Stomach (tissue), 8 donors: ENCODE measurements at regions not wholly inside any gene's neighbourhood (a gene's known extent, or its start where the extent isn't known, plus 50 kb on each side); places are given as distances from the start of the nearest gene placed in this dataset.

ENCODE experiments used
- DNase-seq, 2 donors: peaks; one replicate each; pipeline versions ENCODE4 v3.0.0 to v3.0.0-alpha.2; 2013 to 2019
- H3K27ac ChIP-seq, 5 donors: fragments of 200-600 bp in 4 of 5; sonication (generic) in 4 of 5; one replicate each; pipeline ENCODE4 v1.5.1; 2013 to 2019; ENCODE audit warnings: mild to moderate bottlenecking in 1 of 5, moderate library complexity in 1 of 5
- H3K27me3 ChIP-seq, 3 donors: fragments of 200-600 bp; sonication (generic); one replicate each; pipeline ENCODE4 v1.5.1; 2017 to 2019; ENCODE audit warnings: mixed run types in 1 of 3
- H3K36me3 ChIP-seq, 4 donors: fragments of 200-600 bp; sonication (generic); 1 replicate in 3 of 4; 2 replicates in 1 of 4; pipeline ENCODE4 v1.5.1; 2016 to 2019
- H3K4me1 ChIP-seq, 4 donors: fragments of 200-600 bp; sonication (generic); one replicate each; pipeline ENCODE4 v1.5.1; 2016 to 2019
- H3K4me3 ChIP-seq, 4 donors: fragments of 200-600 bp; sonication (generic) in 3 of 4; one replicate each; pipeline ENCODE4 v1.5.1; 2016 to 2019; ENCODE audit warnings: mild to moderate bottlenecking in 1 of 4
- H3K9me3 ChIP-seq, 4 donors: fragments of 200-600 bp; sonication (generic); one replicate each; pipeline ENCODE4 v1.5.1; 2016 to 2019
- EP300 ChIP-seq: sonication (generic); formaldehyde crosslinking; IDR thresholded peaks from one replicate; pipeline ENCODE4 v1.6.1; 2017; ENCODE audit warnings: antibody characterized with exemption
- POLR2A ChIP-seq, 4 donors: fragments of 450-650 bp; IDR thresholded peaks; one replicate each; pipeline ENCODE4 v1.6.1; 2016; ENCODE audit warnings: antibody characterized with exemption in 4 of 4, control low read depth in 2 of 4, mild to moderate bottlenecking in 1 of 4, moderate library complexity in 1 of 4
- POLR2AphosphoS5 ChIP-seq, 3 donors: sonication (generic); formaldehyde crosslinking; IDR thresholded peaks; one replicate each; pipeline ENCODE4 v1.6.1; 2016; ENCODE audit warnings: antibody characterized with exemption in 3 of 3
- WGBS, 5 donors: extraction: QIAGEN DNeasy Blood & Tissue Kit in 3 of 5; methylation state at CpG; one replicate each; pipeline versions ENCODE4 v1.1.5 to v1.1.7; 2013 to 2018; 5-methylcytosine and 5-hydroxymethylcytosine counted together
- intact Hi-C: fragments of 100-400 bp; cut with DNase I; formaldehyde crosslinking; loops from one replicate; pipeline ENCODE4 v1.15.1; 2023; ENCODE audit warnings: low total_unique reads
- TF ChIP-seq, protein P1 (sequence below), 7 experiments: fragments of 450-650 bp in 4 of 7; fragments of 200-600 bp in 3 of 7; sonication (generic) in 3 of 7; IDR thresholded peaks; one replicate each; pipeline ENCODE4 v1.5.1; 2016 to 2019; ENCODE audit warnings: antibody characterized with exemption in 7 of 7, control low read depth in 2 of 7, mild to moderate bottlenecking in 1 of 7
- donor health status: healthy with polysubstance abuse.
- donor health status: Bipolar disorder and iron deficiency.
- donor health status: healthy.

DNA sequence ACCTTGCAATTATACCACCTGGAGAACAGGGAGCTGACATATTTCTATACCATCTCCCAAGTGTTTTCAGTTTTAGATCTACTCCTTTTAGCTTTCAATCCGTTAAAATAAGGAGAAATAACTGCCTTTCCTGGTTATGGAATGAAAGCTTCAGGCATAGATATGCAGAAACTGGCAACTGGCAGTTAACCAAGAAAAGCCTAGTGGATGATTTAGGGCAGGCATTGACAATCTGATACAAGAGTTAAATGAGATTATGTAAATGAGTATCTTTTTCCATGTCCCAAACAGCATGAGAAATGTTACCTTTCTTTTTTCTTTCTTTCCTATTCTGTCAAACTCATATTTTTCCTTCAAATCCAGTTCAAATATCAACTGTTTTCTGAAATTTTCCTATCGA, 689.1 kb upstream of the DPPA4 start:
- Histone ChIP-seq H3K27ac (no peak overlapping the region), H3K36me3 (no peaks in the 10 kb centered on the region), H3K27me3 (no peaks in the 10 kb centered on the region), H3K4me3 (no peak overlapping the region), H3K4me1 (no peaks in the 10 kb centered on the region), H3K9me3 (no peaks in the 10 kb centered on the region)
- intact Hi-C loops, result no loop called here
- TF ChIP-seq, protein P1, sequence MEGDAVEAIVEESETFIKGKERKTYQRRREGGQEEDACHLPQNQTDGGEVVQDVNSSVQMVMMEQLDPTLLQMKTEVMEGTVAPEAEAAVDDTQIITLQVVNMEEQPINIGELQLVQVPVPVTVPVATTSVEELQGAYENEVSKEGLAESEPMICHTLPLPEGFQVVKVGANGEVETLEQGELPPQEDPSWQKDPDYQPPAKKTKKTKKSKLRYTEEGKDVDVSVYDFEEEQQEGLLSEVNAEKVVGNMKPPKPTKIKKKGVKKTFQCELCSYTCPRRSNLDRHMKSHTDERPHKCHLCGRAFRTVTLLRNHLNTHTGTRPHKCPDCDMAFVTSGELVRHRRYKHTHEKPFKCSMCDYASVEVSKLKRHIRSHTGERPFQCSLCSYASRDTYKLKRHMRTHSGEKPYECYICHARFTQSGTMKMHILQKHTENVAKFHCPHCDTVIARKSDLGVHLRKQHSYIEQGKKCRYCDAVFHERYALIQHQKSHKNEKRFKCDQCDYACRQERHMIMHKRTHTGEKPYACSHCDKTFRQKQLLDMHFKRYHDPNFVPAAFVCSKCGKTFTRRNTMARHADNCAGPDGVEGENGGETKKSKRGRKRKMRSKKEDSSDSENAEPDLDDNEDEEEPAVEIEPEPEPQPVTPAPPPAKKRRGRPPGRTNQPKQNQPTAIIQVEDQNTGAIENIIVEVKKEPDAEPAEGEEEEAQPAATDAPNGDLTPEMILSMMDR (IDR thresholded peaks at IDR 0.05), result no peak
- TF ChIP-seq EP300, result no peak
- TF ChIP-seq POLR2A (IDR thresholded peaks at IDR 0.05), result no peak
- TF ChIP-seq POLR2AphosphoS5 (IDR thresholded peaks at IDR 0.05), result no peak
- DNase-seq, result no peak
- 79 to 88% (median 84%) methylated on average over 2 of the region's 2 CpGs for WGBS, 5 donors

DNA sequence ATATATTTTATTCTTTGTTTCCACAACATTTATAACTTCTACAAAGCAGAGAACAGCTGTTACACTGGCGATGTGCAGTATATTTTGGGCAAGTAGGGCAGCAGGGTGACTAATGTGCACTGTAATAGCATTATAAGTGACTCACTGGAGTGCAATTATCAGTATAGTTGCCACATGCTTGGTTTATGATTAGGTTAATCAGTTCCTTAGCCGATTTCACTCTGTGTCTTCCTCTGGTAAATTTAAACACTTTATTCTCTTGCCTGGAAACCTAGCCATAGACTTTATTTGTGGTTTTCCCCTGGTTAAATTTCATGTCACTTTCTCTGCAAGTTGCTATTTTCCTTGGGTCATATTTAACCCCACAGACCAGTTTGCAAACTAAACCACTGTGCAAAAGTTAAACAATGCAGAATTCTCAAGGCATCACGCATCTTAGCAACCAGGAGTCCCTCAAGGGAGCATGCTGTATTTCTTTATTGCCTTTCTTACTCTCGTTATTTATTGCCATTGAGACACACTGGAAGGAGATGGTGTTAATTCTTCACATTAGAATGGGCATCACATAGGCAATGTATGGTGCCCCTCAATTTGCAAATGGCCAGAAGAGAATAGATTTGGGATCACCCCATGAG, 690.2 kb upstream of the DPPA4 start:
- Histone ChIP-seq H3K27me3 (no peaks in the 10 kb centered on the region), H3K4me1 (no peaks in the 10 kb centered on the region), H3K4me3 (no peak overlapping the region), H3K9me3 (no peaks in the 10 kb centered on the region), H3K36me3 (no peaks in the 10 kb centered on the region), H3K27ac (no peak overlapping the region)
- intact Hi-C loops, result no loop called here
- no peak for TF ChIP-seq POLR2AphosphoS5 (IDR thresholded peaks at IDR 0.05)
- TF ChIP-seq POLR2A (IDR thresholded peaks at IDR 0.05), result no peak
- TF ChIP-seq, protein P1 (IDR thresholded peaks at IDR 0.05), result no peak
- no peak for TF ChIP-seq EP300
- 56 to 74% (median 71%) methylated on average over 4 of the region's 4 CpGs for WGBS, 5 donors
- DNase-seq, result no peak

DNA sequence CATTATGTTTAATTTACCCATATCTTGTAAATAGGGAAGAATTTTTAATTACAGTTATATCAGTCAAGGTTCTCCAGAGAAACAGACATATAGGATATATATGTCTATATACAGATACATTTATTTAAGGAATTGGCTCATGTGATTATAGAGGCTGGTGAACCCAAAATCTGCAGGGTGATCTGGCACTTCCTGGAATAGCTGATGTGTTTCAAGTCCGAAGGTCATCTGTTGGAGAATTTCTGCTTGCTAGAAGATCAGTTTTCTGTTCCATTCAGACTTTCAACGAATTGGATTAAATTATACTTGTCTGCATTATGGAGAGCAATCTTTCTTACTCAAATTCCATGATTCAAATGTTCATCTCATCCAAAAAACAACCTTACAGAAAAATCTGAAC, 694.6 kb upstream of the DPPA4 start:
- intact Hi-C loops, result no loop called here
- TF ChIP-seq POLR2A (IDR thresholded peaks at IDR 0.05) (no peak), EP300 (no peak), POLR2AphosphoS5 (IDR thresholded peaks at IDR 0.05) (no peak)
- TF ChIP-seq, protein P1 (IDR thresholded peaks at IDR 0.05), result no peak

DNA sequence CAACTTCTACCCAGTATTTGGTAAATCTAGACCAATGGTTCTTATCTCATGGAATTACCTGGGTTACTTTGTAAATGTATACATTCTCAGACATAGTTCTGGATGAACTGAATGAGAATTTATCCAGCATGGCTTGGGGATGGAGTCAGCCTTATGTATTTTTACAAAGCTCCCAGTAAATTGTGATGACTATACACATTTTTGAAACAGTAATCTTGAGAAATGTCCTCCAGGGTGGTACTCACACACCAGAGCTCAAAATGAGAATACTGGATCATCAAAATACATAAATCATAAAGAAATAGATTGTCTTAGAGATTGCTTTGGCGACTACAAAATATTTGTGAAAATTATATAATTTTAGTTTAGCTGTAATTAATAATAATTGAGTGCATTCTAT, 722.1 kb upstream of the DPPA4 start:
- no peaks in the 10 kb centered on the region for H3K4me1 ChIP-seq
- H3K36me3 ChIP-seq, result no peaks in the 10 kb centered on the region
- H3K9me3 ChIP-seq, result no peaks in the 10 kb centered on the region
- no peak for TF ChIP-seq EP300
- intact Hi-C loops, result no loop called here
- no peak overlapping the region for H3K4me3 ChIP-seq
- H3K27me3 ChIP-seq, result no peaks in the 10 kb centered on the region
- DNase-seq, result no peak
- 85 to 89% (median 88%) methylated on average over 1 of the region's 1 CpG for WGBS, 5 donors
- no peak overlapping the region for H3K27ac ChIP-seq

More for the DNA sequence above, 694.6 kb upstream of the DPPA4 start:
- Histone ChIP-seq H3K9me3 (no peaks in the 10 kb centered on the region), H3K27ac (no peak overlapping the region), H3K27me3 (no peaks in the 10 kb centered on the region), H3K4me1 (no peaks in the 10 kb centered on the region), H3K36me3 (no peaks in the 10 kb centered on the region), H3K4me3 (no peak overlapping the region)
- DNase-seq, result no peak
- WGBS, 5 donors, result 40 to 61% (median 44%) methylated on average over 2 of the region's 2 CpGs

DNA sequence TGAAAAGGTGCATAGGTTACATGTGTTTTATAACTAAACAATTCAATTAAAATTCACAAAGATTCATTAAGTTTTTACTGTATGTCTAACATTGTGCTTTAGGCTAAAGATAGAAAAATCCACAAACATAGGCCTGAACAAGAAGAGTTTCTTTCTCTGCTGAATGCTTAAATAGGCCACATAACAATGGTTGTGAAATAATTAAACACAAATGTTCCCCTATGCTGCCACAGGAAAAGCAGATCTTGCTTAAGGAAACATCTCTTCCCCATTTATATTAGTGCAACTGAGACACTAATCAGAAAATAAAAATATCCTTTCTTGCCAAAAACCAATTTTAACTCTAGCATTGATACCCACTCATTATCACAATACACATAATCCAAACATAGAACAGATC, 725.4 kb upstream of the DPPA4 start:
- intact Hi-C loops, result no loop called here
- Histone ChIP-seq H3K4me1 (no peaks in the 10 kb centered on the region), H3K9me3 (no peaks in the 10 kb centered on the region), H3K4me3 (no peak overlapping the region), H3K27me3 (no peaks in the 10 kb centered on the region), H3K36me3 (no peaks in the 10 kb centered on the region), H3K27ac (no peak overlapping the region)
- TF ChIP-seq EP300 (no peak), POLR2A (IDR thresholded peaks at IDR 0.05) (no peak), POLR2AphosphoS5 (IDR thresholded peaks at IDR 0.05) (no peak)
- TF ChIP-seq, protein P1 (IDR thresholded peaks at IDR 0.05), result no peak
- DNase-seq, result no peak
